Thyroid gland (tissue), 4 donors: ENCODE measurements at regions not wholly inside any gene's neighbourhood (a gene's known extent, or its start where the extent isn't known, plus 50 kb on each side); places are given as distances from the start of the nearest gene placed in this dataset.

ENCODE experiments used
- DNase-seq, 2 donors: peaks; one replicate each; pipeline ENCODE4 v3.0.0-alpha.2; 2019
- H3K27ac ChIP-seq, 3 donors: fragments of 200-600 bp; sonication (generic); 1 replicate in 2 of 3; 2 replicates in 1 of 3; pipeline ENCODE4 v1.5.1; 2016 to 2019; ENCODE audit warnings: mild to moderate bottlenecking in 1 of 3, moderate library complexity in 1 of 3
- H3K27me3 ChIP-seq: fragments of 200-600 bp; sonication (generic); one replicate; pipeline ENCODE4 v1.5.1; 2019
- H3K36me3 ChIP-seq, 2 donors: fragments of 200-600 bp; sonication (generic); one replicate each; pipeline ENCODE4 v1.5.1; 2016 to 2019
- H3K4me1 ChIP-seq, 2 donors: fragments of 200-600 bp; sonication (generic); one replicate each; pipeline ENCODE4 v1.5.1; 2017 to 2019
- H3K4me3 ChIP-seq, 3 donors: fragments of 200-600 bp; sonication (generic); replicated peaks in 1 of 3; 1 replicate in 2 of 3; 2 replicates in 1 of 3; pipeline ENCODE4 v1.5.1; 2016; ENCODE audit warnings: mild to moderate bottlenecking in 1 of 3
- H3K9me3 ChIP-seq: fragments of 200-600 bp; sonication (generic); one replicate; pipeline ENCODE4 v1.5.1; 2017
- POLR2A ChIP-seq, 2 donors: fragments of 450-650 bp; IDR thresholded peaks; one replicate each; pipeline ENCODE4 v1.6.1; 2017; ENCODE audit warnings: antibody characterized with exemption in 2 of 2, mild to moderate bottlenecking in 2 of 2, moderate library complexity in 1 of 2
- WGBS, 2 donors: methylation state at CpG; one replicate each; pipeline ENCODE4 v1.1.5; 2017; 5-methylcytosine and 5-hydroxymethylcytosine counted together
- intact Hi-C: fragments of 100-400 bp; cut with DNase I; formaldehyde crosslinking; loops from one replicate; pipeline ENCODE4 v1.15.1; 2023
- TF ChIP-seq, protein P1 (sequence below), 6 experiments: fragments of 200-600 bp in 3 of 6; fragments of 450-650 bp in 3 of 6; sonication (generic) in 3 of 6; IDR thresholded peaks; one replicate each; pipeline ENCODE4 v1.5.1; 2016 to 2019; ENCODE audit warnings: antibody characterized with exemption in 6 of 6, mild to moderate bottlenecking in 2 of 6, inconsistent platforms in 1 of 6, moderate library complexity in 1 of 6

DNA sequence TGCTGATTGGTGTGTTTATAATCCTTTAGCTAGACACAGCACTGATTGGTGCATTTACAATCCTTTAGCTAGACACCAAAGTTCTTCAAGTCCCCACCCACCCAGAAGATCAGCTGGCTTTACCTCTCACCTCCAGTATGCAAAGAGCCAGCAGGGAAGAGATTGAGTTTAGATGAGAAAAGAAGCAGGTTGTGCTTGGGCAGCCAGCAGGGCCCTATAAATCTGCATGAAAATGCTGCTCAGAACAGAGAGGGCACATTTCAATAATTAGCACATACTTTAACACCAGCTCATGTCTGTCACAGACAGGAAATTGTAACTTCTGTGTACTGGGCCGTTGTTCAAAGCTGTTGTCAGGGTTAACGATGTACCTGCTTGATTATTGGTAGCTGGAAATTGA is 1204.3 kb downstream of the UQCRFS1 start:
- intact Hi-C loops, result no loop called here
- no peak overlapping the region for H3K27ac ChIP-seq
- no peak overlapping the region for H3K4me3 ChIP-seq
- TF ChIP-seq, protein P1, sequence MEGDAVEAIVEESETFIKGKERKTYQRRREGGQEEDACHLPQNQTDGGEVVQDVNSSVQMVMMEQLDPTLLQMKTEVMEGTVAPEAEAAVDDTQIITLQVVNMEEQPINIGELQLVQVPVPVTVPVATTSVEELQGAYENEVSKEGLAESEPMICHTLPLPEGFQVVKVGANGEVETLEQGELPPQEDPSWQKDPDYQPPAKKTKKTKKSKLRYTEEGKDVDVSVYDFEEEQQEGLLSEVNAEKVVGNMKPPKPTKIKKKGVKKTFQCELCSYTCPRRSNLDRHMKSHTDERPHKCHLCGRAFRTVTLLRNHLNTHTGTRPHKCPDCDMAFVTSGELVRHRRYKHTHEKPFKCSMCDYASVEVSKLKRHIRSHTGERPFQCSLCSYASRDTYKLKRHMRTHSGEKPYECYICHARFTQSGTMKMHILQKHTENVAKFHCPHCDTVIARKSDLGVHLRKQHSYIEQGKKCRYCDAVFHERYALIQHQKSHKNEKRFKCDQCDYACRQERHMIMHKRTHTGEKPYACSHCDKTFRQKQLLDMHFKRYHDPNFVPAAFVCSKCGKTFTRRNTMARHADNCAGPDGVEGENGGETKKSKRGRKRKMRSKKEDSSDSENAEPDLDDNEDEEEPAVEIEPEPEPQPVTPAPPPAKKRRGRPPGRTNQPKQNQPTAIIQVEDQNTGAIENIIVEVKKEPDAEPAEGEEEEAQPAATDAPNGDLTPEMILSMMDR (IDR thresholded peaks at IDR 0.05), result no peak
- TF ChIP-seq POLR2A (IDR thresholded peaks at IDR 0.05), result no peak
- H3K9me3 ChIP-seq, result no peaks in the 10 kb centered on the region
- no peak for DNase-seq
- H3K4me1 ChIP-seq, result no peaks in the 10 kb centered on the region
- H3K36me3 ChIP-seq, result no peaks in the 10 kb centered on the region
- 71 to 76% methylated on average over 2 of the region's 2 CpGs for whole genome bisulfite sequencing, 2 donors
- H3K27me3 ChIP-seq, result no peaks in the 10 kb centered on the region

DNA sequence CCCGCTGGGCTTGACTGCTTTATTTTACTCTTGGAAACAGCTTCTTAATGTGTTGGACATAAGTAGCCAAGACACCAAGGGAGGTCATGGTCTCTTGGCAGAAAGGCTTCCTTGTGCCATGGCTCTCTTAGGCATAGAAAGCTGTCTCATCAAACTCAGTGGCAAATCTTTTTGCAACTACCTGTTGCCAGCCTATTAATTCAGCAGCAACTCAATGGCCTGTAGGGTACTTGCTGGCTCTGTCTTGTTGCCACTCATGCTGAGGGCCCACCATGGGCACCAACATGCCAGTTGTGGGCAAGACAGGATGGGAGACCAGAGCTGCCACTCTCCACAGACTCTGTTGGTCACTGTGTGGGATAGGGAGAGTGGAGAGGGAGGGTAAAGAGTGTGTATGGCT is 1209.4 kb downstream of the UQCRFS1 start:
- DNase-seq, result no peak
- H3K4me1 ChIP-seq, result no peaks in the 10 kb centered on the region
- H3K27me3 ChIP-seq, result no peaks in the 10 kb centered on the region
- TF ChIP-seq POLR2A (IDR thresholded peaks at IDR 0.05), result no peak
- TF ChIP-seq, protein P1 (IDR thresholded peaks at IDR 0.05), result no peak
- WGBS, 2 donors, result 63 to 70% methylated on average over 1 of the region's 1 CpG
- H3K36me3 ChIP-seq, result no peaks in the 10 kb centered on the region
- intact Hi-C loops, result no loop called here
- no peaks in the 10 kb centered on the region for H3K9me3 ChIP-seq
- H3K4me3 ChIP-seq, result no peak overlapping the region
- H3K27ac ChIP-seq, result no peak overlapping the region

DNA sequence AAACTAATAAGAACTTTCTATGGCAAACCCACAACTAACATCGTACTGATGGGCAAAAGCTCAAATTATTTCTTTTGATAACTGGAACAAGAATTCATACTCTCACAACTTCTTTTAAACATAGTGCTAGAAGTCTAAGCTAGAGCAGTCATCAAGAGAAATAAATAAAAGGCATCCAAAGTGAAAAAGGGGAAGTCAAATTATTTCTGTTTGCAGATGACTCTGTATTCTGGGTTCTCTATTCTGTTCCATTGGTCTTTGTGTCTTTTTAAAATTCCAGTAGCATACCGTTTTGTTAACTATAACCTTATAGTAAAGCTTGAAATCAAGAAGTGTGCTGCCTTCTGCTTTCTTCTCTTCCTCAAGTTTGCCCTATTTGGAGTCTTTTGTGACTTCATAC is 1215.9 kb downstream of the UQCRFS1 start:
- no peaks in the 10 kb centered on the region for H3K27me3 ChIP-seq
- no peak overlapping the region for H3K27ac ChIP-seq
- WGBS, 2 donors, result 63 to 83% methylated on average over 2 of the region's 2 CpGs
- H3K36me3 ChIP-seq, result no peaks in the 10 kb centered on the region
- H3K4me1 ChIP-seq, result no peaks in the 10 kb centered on the region
- H3K9me3 ChIP-seq, result no peaks in the 10 kb centered on the region
- TF ChIP-seq, protein P1 (IDR thresholded peaks at IDR 0.05), result no peak
- TF ChIP-seq POLR2A (IDR thresholded peaks at IDR 0.05), result no peak
- intact Hi-C loops, result no loop called here
- no peak overlapping the region for H3K4me3 ChIP-seq
- DNase-seq, result no peak

DNA sequence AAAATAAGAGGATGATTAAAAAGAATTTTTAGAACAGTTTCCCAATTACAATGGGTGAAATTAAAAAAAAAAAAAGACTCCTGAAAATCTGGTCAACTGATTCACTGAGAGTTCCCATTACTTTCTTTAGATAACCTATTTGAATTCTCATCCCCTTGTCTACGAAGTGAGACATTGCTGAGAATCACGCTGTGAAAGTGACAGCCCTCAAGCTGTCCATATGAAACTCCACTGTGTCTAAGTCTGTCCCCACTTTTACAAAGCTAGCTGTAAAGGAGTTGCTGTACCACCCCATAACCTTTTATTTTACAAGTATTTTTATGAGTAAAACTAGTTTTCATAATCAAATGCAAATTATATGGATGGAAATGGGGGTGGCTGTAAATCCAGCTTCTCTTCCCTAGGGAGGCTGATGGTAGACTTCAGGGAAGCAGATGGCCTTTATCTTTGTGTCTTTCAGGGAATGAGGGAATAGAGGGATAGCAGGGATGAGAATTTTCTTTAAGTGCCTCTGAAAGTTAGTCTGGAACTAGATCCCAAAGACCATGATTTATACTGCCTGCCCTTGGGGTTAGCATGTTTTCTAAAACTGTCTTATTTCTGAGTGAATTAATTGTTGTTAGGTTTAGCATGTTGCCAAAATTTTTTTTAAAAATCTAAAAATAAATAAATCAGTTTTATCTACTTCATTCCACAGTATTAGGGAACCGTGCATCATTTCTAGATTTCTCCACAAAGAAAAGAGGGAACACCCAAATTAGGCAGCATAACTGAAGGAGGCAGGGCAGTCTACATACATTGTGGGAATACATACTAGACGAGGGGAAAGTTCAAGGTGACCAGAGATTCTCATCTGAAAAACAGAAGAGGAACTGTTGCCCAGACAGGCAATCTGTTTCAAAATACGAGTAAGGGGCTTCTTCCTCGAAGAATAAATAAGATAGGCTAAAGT is 1219.1 kb downstream of the UQCRFS1 start:
- WGBS, 2 donors, result 58 to 61% methylated on average over 6 of the region's 6 CpGs
- no peak for DNase-seq
- no peaks in the 10 kb centered on the region for H3K9me3 ChIP-seq
- TF ChIP-seq POLR2A (IDR thresholded peaks at IDR 0.05), result no peak
- TF ChIP-seq, protein P1 (IDR thresholded peaks at IDR 0.05), result no peak
- no peaks in the 10 kb centered on the region for H3K36me3 ChIP-seq
- intact Hi-C loops, result no loop called here
- H3K4me3 ChIP-seq, result no peak overlapping the region
- H3K27me3 ChIP-seq, result no peaks in the 10 kb centered on the region
- H3K4me1 ChIP-seq, result no peaks in the 10 kb centered on the region
- H3K27ac ChIP-seq, result no peak overlapping the region

DNA sequence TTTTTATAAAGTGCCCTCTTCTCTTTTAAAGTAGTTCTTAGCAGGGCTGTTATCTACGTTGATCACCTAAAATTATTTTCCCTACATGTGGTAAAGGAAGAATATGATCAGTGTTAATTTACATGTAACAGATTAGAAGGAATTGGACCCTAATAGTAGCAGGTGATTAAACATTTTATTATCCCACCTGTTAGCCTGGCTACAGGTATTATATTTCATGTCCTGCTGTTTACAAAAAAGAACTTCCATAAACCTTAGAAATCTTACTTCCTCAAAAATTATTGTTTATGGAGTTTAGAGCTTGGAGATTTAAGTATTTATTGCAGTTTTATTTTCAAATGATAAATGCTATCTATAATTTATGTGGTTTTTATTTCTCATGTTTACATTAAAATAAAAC is 1226.7 kb downstream of the UQCRFS1 start:
- 57 to 61% methylated on average over 1 of the region's 1 CpG for WGBS, 2 donors
- Histone ChIP-seq H3K27ac (no peak overlapping the region), H3K27me3 (no peaks in the 10 kb centered on the region), H3K4me3 (no peak overlapping the region), H3K36me3 (no peaks in the 10 kb centered on the region), H3K4me1 (no peaks in the 10 kb centered on the region), H3K9me3 (no peaks in the 10 kb centered on the region)
- intact Hi-C loops, result no loop called here
- no peak for DNase-seq
- no peak for TF ChIP-seq POLR2A (IDR thresholded peaks at IDR 0.05)
- TF ChIP-seq, protein P1 (IDR thresholded peaks at IDR 0.05), result no peak
